Lower leg skin (tissue), 3 donors: ENCODE measurements at regions not wholly inside any gene's neighbourhood (a gene's known extent, or its start where the extent isn't known, plus 50 kb on each side); places are given as distances from the start of the nearest gene placed in this dataset.

ENCODE experiments used
- POLR2A ChIP-seq, 2 donors: fragments of 450-650 bp; IDR thresholded peaks; one replicate each; pipeline ENCODE4 v1.6.1; 2016 to 2017; ENCODE audit warnings: antibody characterized with exemption in 2 of 2, mild to moderate bottlenecking in 1 of 2, moderate library complexity in 1 of 2
- TF ChIP-seq, protein P1 (sequence below), 3 donors: fragments of 450-650 bp; IDR thresholded peaks; one replicate each; pipeline ENCODE4 v1.5.1; 2016; ENCODE audit warnings: antibody characterized with exemption in 3 of 3, mild to moderate bottlenecking in 3 of 3, moderate library complexity in 2 of 3

DNA sequence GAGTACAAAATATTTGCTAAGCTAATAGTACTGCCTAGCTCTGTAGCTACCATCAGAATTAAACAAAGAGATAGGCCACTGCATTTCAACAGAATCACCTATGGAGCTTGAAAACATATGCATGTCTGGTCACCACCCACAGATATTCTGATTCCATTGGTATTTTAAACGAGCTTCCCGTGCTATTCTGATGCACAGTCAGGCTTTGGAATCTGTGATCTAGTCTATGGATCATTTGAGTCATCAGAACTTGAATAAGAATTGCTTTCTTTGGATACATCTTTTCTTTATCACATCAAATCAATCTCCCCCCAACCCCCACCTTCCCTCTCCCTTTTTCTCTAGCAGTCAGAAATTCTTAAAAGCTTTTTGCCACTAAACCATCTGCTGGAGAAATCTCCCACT, 124.7 kb downstream of the NPIPB5 start:
- TF ChIP-seq, protein P1, sequence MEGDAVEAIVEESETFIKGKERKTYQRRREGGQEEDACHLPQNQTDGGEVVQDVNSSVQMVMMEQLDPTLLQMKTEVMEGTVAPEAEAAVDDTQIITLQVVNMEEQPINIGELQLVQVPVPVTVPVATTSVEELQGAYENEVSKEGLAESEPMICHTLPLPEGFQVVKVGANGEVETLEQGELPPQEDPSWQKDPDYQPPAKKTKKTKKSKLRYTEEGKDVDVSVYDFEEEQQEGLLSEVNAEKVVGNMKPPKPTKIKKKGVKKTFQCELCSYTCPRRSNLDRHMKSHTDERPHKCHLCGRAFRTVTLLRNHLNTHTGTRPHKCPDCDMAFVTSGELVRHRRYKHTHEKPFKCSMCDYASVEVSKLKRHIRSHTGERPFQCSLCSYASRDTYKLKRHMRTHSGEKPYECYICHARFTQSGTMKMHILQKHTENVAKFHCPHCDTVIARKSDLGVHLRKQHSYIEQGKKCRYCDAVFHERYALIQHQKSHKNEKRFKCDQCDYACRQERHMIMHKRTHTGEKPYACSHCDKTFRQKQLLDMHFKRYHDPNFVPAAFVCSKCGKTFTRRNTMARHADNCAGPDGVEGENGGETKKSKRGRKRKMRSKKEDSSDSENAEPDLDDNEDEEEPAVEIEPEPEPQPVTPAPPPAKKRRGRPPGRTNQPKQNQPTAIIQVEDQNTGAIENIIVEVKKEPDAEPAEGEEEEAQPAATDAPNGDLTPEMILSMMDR (IDR thresholded peaks at IDR 0.05), result no peak
- no peak for TF ChIP-seq POLR2A (IDR thresholded peaks at IDR 0.05)
